Spinal cord (tissue), 9 donors: ENCODE measurements at regions not wholly inside any gene's neighbourhood (a gene's known extent, or its start where the extent isn't known, plus 50 kb on each side); places are given as distances from the start of the nearest gene placed in this dataset.

Experiments
- DNase-seq, 6 donors: peaks; one replicate each; pipeline versions ENCODE4 v3.0.0 to v3.0.0-alpha.2; 2013 to 2015; ENCODE audit warnings: low spot score in 6 of 6, low read depth in 4 of 6
- H3K27ac ChIP-seq: one replicate; pipeline ENCODE4 v1.5.1; 2013; ENCODE audit warnings: low read depth, low read length, control low read depth
- H3K27me3 ChIP-seq: one replicate; pipeline ENCODE4 v1.6.1; 2013; ENCODE audit warnings: low read length; ENCODE audit not compliant: control insufficient read depth, insufficient read depth
- H3K36me3 ChIP-seq: one replicate; pipeline ENCODE4 v1.6.1; 2013; ENCODE audit warnings: low read length; ENCODE audit not compliant: control insufficient read depth, insufficient read depth
- H3K4me1 ChIP-seq: one replicate; pipeline ENCODE4 v1.6.1; 2013; ENCODE audit warnings: low read length; ENCODE audit not compliant: control insufficient read depth, insufficient read depth
- H3K4me3 ChIP-seq: one replicate; pipeline ENCODE4 v1.5.1; 2013; ENCODE audit warnings: low read depth, low read length, control low read depth
- H3K9me3 ChIP-seq: one replicate; pipeline ENCODE4 v1.6.1; 2013; ENCODE audit warnings: low read length; ENCODE audit not compliant: control insufficient read depth, insufficient read depth
- WGBS: methylation state at CpG from one replicate; pipeline ENCODE4 v1.1.5; 2013; ENCODE audit warnings: missing lambda C conversion rate; ENCODE audit not compliant: insufficient coverage; 5-methylcytosine and 5-hydroxymethylcytosine counted together
- donor health status: healthy.

GRCh38 chr5:118653872-118654271 is 334.5 kb downstream of the DTWD2 start:
- no peak overlapping the region for H3K4me3 ChIP-seq
- H3K36me3 ChIP-seq = no peaks in the 10 kb centered on the region
- peaks cover 10% of the 10 kb centered on the region for H3K9me3 ChIP-seq
- no CpG with 5 or more reads among the region's 1 CpG for WGBS
- no peaks in the 10 kb centered on the region for H3K4me1 ChIP-seq
- no peaks in the 10 kb centered on the region for H3K27me3 ChIP-seq
- no peak overlapping the region for H3K27ac ChIP-seq
- no peak for DNase-seq

DNA sequence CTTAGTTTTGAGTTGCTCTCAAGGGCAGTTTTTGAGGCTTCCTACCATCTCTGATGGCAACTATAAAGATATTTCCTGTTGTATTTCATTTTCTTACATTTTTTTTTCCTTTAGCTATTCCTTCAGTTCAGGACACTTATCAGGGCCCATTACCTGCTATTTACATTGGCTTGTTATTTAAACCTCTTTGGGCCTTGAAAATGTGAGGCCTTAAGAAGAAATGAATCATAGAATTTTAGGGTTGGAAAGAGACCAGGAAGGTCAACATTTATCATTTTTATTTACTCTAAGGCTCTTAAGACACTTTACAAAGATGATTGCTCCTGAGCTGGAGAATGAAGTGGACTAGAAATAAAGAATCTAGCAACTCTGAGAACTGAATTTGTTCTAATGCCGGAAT is 335.2 kb downstream of the DTWD2 start:
- Histone ChIP-seq H3K4me1 (no peaks in the 10 kb centered on the region), H3K27ac (no peak overlapping the region), H3K36me3 (no peaks in the 10 kb centered on the region), H3K4me3 (no peak overlapping the region), H3K27me3 (no peaks in the 10 kb centered on the region), H3K9me3 (peaks cover 10% of the 10 kb centered on the region)
- 100% methylated on average over 1 of the region's 1 CpG for WGBS
- DNase-seq = no peak

- no peaks in the 10 kb centered on the region for H3K4me1 ChIP-seq
- no peak overlapping the region for H3K27ac ChIP-seq
- no peak for DNase-seq
- no peaks in the 10 kb centered on the region for H3K9me3 ChIP-seq
- WGBS = no CpG with 5 or more reads among the region's 3 CpGs
- no peaks in the 10 kb centered on the region for H3K27me3 ChIP-seq
- H3K36me3 ChIP-seq = no peaks in the 10 kb centered on the region
- H3K4me3 ChIP-seq = no peak overlapping the region
Measured at GRCh38 chr5:118651002-118651401, 337.3 kb downstream of the DTWD2 start.

DNA sequence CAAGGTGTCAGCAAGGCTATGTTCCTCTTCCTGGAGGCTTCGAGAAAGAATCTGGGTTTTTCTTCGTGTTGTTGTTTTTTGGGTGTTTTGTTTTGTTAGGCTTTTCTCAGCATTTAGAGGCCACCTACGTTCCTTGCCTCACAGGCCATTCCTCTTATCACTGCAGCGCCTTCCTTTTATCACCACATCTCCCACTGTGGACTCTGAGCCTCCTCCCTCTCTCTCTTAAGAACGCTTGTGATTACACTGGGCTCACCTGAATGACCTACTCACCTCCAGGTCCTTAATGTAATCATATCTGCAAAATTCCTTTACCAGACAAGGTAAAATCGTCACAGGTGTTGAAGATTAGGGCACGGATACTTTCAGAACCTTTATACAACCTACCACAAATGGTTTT is 340.8 kb downstream of the DTWD2 start:
- no peak overlapping the region for H3K4me3 ChIP-seq
- H3K27me3 ChIP-seq = no peaks in the 10 kb centered on the region
- 70% methylated on average over 4 of the region's 7 CpGs for WGBS
- no peaks in the 10 kb centered on the region for H3K36me3 ChIP-seq
- no peak for DNase-seq
- H3K9me3 ChIP-seq = no peaks in the 10 kb centered on the region
- no peak overlapping the region for H3K27ac ChIP-seq
- no peaks in the 10 kb centered on the region for H3K4me1 ChIP-seq

DNA sequence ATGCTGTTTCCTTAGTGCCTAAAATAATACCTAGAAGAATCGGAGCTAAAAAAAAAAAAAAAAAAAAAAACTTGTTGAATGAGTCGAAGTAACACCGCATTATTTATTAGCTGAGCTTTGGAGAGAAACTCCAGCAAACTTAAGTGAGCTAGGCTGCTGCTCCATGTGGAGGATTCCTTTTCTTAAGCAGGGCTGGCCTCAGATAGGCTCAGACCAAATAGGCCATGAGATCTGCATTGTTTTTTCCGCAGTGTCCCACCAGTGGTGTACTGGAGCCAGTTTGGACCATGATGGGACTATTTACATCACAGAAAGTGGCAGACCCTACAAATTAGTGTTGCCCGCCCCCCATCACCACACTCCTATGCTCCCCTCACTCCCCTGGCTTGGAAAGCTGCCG is 341.4 kb downstream of the DTWD2 start:
- H3K9me3 ChIP-seq = no peaks in the 10 kb centered on the region
- no peak overlapping the region for H3K27ac ChIP-seq
- no peak for DNase-seq
- no peak overlapping the region for H3K4me3 ChIP-seq
- WGBS = 85% methylated on average over 2 of the region's 6 CpGs
- no peaks in the 10 kb centered on the region for H3K27me3 ChIP-seq
- no peaks in the 10 kb centered on the region for H3K36me3 ChIP-seq
- H3K4me1 ChIP-seq = no peaks in the 10 kb centered on the region

GRCh38 chr5:118637947-118638670 is 350.2 kb downstream of the DTWD2 start:
- DNase-seq = no peak
- WGBS = 98% methylated on average over 8 of the region's 9 CpGs

GRCh38 chr5:118628660-118629354 is 359.5 kb downstream of the DTWD2 start:
- 48% methylated on average over 2 of the region's 4 CpGs for WGBS
- Histone ChIP-seq H3K9me3 (peaks cover 3% of the 10 kb centered on the region), H3K36me3 (no peaks in the 10 kb centered on the region), H3K27me3 (no peaks in the 10 kb centered on the region), H3K4me1 (no peaks in the 10 kb centered on the region), H3K4me3 (no peak overlapping the region), H3K27ac (no peak overlapping the region)
- peak in 1 of 6 donors; percentile 22 for DNase-seq

More at GRCh38 chr5:118637947-118638670, 350.2 kb downstream of the DTWD2 start:
- Histone ChIP-seq H3K4me1 (no peaks in the 10 kb centered on the region), H3K27me3 (no peaks in the 10 kb centered on the region), H3K36me3 (no peaks in the 10 kb centered on the region), H3K27ac (no peak overlapping the region), H3K9me3 (peaks cover 4% of the 10 kb centered on the region), H3K4me3 (no peak overlapping the region)

DNA sequence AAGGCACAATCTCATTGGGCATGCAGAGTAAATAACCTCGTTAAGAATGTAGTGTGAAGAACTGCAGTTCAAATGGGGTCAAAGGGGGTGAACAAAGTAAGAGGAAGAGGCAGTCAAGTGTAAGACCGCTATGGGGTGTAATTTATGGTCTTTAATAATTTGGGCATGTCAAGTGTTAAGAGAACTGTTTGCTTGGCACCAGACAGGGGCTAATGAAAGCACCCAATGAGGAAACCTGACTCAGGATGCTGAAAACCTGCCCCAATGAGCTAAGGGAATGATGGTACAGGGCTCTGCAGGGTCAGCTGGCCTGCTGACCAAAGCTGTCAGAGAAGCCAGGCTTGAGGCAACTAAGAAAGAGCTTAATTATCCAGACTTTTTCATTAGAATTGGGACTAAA is 368.1 kb downstream of the DTWD2 start:
- Histone ChIP-seq H3K27ac (no peak overlapping the region), H3K27me3 (no peaks in the 10 kb centered on the region), H3K4me3 (no peak overlapping the region), H3K4me1 (peaks cover 5% of the 10 kb centered on the region), H3K9me3 (no peaks in the 10 kb centered on the region), H3K36me3 (no peaks in the 10 kb centered on the region)
- no peak for DNase-seq
- WGBS = 33% methylated on average over 2 of the region's 2 CpGs

- Histone ChIP-seq H3K4me3 (no peak overlapping the region), H3K4me1 (peaks cover 5% of the 10 kb centered on the region), H3K27me3 (no peaks in the 10 kb centered on the region), H3K9me3 (no peaks in the 10 kb centered on the region), H3K27ac (no peak overlapping the region), H3K36me3 (no peaks in the 10 kb centered on the region)
- WGBS = no CpG with 5 or more reads among the region's 3 CpGs
- peak in 1 of 6 donors; percentile 48 for DNase-seq
Measured at GRCh38 chr5:118619823-118620222, 368.5 kb downstream of the DTWD2 start.

DNA sequence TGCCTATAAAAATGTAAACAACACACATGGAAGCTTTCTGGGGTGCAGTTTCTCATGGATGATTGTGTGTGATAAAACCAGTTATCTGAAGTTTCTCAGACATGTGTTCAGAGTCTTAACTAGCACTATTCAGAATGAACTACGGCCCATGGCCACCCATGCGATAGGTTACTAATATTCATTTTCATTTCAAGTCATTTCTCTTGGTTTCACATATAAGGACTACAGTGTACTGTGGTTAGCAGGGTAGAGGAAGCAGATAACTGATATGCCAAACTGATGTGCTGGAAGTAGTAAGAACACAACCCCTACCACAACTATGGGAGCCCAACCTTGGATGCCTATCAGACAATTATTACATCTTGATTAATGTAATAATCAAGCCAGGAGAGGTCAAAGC is 372.1 kb downstream of the DTWD2 start:
- Histone ChIP-seq H3K4me1 (peaks cover 5% of the 10 kb centered on the region), H3K9me3 (no peaks in the 10 kb centered on the region), H3K4me3 (no peak overlapping the region), H3K27me3 (no peaks in the 10 kb centered on the region), H3K36me3 (no peaks in the 10 kb centered on the region), H3K27ac (no peak overlapping the region)
- no CpG with 5 or more reads among the region's 2 CpGs for WGBS
- no peak for DNase-seq
